GM12892 (cell line): ENCODE measurements at regions not wholly inside any gene's neighbourhood (a gene's known extent, or its start where the extent isn't known, plus 50 kb on each side); places are given as distances from the start of the nearest gene placed in this dataset.

ENCODE experiments used
- DNase-seq: peaks from one replicate; pipeline ENCODE4 v3.0.0; 2011; ENCODE audit not compliant: insufficient read length
- FAIRE-seq: peaks from 2 replicates; lab custom pipeline; 2011; peaks lifted over from hg19 to GRCh38; lab: Jason Lieb, UNC
- POLR2A ChIP-seq: IDR thresholded peaks from 2 replicates; pipeline ENCODE4 v1.6.1; 2011; ENCODE audit warnings: low read depth, low read length, control low read depth
- POLR2AphosphoS5 ChIP-seq: IDR thresholded peaks from 2 replicates; pipeline ENCODE4 v1.6.1; 2011; ENCODE audit warnings: low read depth, low read length, control low read depth
- TAF1 ChIP-seq: IDR thresholded peaks from 2 replicates; pipeline ENCODE4 v1.6.1; 2011; ENCODE audit warnings: low read depth, mild to moderate bottlenecking, control low read depth, low read length, borderline replicate concordance

- DNase-seq (no peak), FAIRE-seq (no peak)
- TF ChIP-seq POLR2AphosphoS5 (no peak), POLR2A (no peak), TAF1 (no peak)
Measured at GRCh38 chr16:85291302-85292148, 179.3 kb upstream of the CIBAR2 start.

- no peak for FAIRE-seq
- TF ChIP-seq POLR2A (no peak), TAF1 (no peak), POLR2AphosphoS5 (no peak)
- DNase-seq = no peak
Measured at GRCh38 chr16:85293458-85293857, 181.2 kb upstream of the CIBAR2 start.

DNA sequence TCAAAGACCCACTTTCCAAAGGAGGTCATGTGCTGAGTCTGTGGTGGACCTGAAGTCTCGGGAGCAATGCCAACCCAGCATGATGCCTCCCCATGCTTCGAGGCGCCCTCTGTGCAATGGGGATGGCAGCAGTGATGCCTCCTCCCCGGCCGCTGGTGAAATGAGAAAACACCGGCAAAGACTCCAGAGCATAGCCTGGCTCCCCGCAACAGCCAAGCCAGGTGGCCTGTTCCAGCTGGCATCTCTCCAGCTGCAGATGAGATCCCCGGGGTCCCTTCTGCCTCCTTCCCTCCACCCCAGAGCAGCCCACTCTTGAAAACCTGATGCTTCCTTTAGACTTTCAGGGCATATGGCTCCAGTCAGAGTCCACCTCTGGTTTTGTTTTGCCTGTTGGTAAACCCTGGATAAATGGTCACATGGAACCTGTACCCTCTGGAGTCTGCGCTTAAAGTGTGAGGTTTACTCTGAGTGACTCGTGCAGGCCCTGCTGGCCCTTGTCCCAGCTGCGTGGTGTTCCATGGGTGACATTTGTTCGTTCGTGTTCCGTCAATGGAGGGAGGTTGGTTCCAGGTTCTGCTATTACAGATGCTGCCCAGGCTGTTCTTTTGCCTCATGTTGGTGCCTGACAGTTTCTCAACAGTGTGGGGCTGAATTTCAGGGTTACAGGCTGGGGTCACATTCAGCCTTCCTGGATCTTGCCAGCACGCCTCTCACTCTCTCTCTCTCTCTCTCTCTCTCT lies 181.8 kb upstream of the CIBAR2 start:
- DNase-seq (no peak), FAIRE-seq (no peak)
- TF ChIP-seq POLR2A (no peak), TAF1 (no peak), POLR2AphosphoS5 (no peak)

DNA sequence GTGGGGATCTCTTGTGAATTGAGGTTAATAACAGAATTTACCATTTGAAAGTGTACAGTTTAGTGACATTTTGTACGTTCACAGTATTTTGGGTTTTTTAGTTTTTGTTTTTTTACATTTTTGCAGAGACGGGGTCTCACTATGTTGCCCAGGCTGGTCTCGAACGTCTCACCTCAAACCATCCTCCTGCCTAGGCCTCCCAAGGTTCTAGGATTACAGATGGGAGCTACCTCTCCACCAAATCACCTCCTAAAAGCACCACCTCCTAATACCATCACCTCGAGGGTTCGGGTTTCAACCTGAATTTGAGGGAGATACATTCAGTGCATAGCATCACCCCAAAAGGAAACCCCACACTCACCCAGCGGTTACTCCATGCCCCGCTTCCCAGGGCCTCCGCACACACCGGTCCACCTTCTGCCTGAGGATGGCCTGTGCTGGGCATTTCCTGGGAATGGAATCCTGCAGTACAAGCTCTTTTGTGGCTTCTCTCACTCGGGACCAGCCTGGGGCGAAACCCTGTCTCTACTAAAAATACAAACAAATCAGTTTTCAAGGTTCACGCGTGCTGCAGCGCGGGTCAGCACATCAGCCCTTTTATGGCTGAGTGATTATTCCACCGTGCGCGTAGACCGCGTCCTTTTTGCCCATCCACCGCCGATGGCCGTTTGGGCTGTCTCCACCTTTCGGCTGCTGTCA lies 182.7 kb upstream of the CIBAR2 start:
- FAIRE-seq = no peak
- DNase-seq = no peak
- TF ChIP-seq TAF1 = no peak
- no peak for TF ChIP-seq POLR2AphosphoS5
- TF ChIP-seq POLR2A = no peak

DNA sequence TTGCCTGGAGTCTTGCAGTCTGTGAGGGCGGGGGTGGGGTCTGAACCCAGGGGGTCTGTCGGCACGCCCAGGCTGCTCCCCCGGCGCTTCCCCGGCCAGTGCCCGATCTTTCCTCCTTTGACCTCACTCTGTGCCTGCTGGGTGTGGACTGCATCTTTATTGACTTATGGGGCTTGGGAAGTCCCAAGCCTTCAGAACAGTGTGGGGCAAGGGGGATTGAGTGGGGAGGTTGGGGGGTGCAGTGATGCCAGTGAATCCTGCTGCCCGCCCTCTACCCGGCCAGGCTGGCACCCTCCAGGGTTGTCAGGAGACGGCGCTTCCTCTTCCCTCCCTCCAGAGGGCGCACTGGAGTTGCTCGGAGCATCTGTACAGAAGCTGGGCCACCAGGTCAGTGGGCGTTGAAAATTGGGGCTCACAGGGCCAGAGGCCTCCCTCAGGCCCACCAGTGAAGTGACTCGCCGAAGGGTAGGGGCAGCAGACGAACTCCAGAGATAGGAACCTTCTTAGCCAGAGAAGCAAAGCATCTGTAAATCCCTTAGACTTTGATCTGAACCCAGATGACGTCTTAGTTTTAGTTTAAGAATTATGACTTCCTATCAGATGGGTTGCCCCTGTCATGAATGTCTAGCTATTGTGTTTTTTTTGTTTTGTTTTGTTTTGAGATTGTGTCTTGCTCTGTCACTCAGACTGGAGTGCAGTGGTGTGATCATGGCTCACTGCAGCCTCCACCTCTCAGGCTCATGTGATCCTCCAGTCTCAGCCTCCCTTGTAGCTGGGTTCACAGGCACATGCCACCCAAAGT lies 184.8 kb upstream of the CIBAR2 start:
- peak; percentile 59 for DNase-seq
- FAIRE-seq = peak; percentile 36
- TF ChIP-seq POLR2A = no peak
- TF ChIP-seq TAF1 = no peak
- TF ChIP-seq POLR2AphosphoS5 = no peak

DNA sequence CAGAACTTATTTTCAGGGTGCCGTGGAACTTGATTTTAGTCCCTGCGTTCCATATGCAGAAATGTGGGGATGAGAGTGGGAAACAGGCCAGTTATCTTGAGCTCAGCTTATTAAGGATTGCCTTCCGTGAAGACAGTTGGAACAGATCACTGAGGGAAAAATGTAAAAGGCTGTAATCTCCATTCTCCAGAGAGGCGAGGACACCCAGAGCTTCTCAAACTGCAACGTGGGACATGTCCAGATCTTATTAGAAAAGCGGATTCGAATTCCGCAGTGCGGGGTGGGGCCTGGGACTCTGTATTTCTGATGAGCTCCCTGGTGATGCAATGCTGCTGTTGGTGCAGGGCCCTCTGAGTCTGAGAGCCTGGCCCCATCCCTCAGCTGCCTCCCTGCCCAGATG lies 185.6 kb upstream of the CIBAR2 start:
- no peak for DNase-seq
- no peak for FAIRE-seq
- no peak for TF ChIP-seq POLR2AphosphoS5
- no peak for TF ChIP-seq POLR2A
- no peak for TF ChIP-seq TAF1

GRCh38 chr16:85300406-85300968 lies 188.2 kb upstream of the CIBAR2 start:
- TF ChIP-seq POLR2A (no peak), POLR2AphosphoS5 (no peak), TAF1 (no peak)
- no peak for DNase-seq
- FAIRE-seq = no peak

DNA sequence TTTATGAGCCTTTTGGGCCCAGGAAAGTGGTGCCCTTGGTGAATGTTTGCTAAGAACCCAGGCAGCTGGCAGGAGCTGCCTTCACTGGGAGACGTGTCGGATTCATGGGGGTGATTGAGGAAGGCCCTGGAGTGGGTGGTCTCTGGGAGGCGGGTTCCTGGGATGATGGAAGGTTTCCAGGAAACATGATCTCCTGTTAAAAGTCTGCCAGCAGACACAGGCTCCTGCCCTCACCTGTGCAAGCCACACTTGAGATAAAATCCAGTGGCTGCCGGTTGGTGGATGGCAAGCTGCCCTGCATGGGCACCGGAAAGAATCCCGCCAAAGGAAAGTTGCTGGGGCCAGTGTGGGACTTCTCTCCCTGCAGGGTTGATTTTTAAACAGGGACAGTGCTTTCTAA lies 189.0 kb upstream of the CIBAR2 start:
- FAIRE-seq (no peak), DNase-seq (no peak)
- TF ChIP-seq TAF1 (no peak), POLR2A (no peak), POLR2AphosphoS5 (no peak)

DNA sequence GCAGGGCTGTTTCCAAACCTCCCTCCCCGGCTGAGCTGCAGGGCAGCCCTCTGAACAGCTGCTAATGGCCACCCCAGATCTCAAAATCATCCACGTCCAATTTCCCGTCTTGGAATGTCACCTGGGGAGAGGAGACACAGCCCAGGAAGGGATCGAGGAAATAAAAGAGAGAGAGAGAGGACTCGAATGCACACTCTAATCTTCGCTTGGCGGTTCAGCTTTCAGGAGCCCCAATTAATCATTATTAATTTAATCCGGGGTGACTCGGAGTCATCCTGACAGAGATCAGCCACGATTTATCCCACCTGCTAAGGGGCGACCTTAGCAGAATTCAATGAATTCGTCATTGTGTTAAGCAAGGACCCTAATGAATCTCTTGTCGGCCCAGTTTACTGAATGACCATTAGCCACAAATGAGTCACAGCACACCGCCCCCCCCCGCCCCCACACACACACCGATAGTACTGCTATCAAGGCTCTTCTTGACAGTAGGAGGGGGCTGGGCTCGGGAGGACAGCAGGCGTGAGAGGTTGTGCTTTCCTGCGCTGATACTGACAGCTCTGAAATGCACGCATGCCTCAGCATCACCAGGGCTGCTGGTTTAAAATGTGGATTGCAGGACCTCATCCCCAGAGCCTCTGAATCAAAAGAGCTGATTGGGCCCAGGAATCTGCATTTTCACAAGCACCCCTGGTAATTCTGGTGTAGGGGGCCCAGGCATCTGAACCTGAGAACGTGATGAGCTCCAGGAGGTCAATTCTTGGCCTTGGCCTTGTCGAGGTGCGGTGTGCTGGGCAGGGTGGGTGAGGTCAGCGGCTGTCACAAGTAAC lies 190.0 kb upstream of the CIBAR2 start:
- no peak for FAIRE-seq
- DNase-seq = no peak
- no peak for TF ChIP-seq POLR2AphosphoS5
- no peak for TF ChIP-seq POLR2A
- no peak for TF ChIP-seq TAF1
